Dendritic cell treated with granulocyte-macrophage colony-stimulating factor and Interleukin-4, amounts not matched to agents 40 ng/mL and 50 ng/mL, for 4 days (primary cell): ENCODE measurements at regions not wholly inside any gene's neighbourhood (a gene's known extent, or its start where the extent isn't known, plus 50 kb on each side); places are given as distances from the start of the nearest gene placed in this dataset.

Experiments used
- H3K27ac Mint-ChIP-seq: one replicate; pipeline ENCODE4 v1.8.0; 2022; ENCODE audit warnings: mild to moderate bottlenecking, mixed read lengths
- H3K27me3 Mint-ChIP-seq: one replicate; pipeline ENCODE4 v1.8.0; 2022; ENCODE audit warnings: mild to moderate bottlenecking, mixed read lengths
- H3K36me3 Mint-ChIP-seq: one replicate; pipeline ENCODE4 v1.8.0; 2022; ENCODE audit warnings: low read depth, mixed read lengths
- H3K4me1 Mint-ChIP-seq: one replicate; pipeline ENCODE4 v1.8.0; 2022; ENCODE audit warnings: low read depth, mixed read lengths
- H3K4me3 Mint-ChIP-seq: one replicate; pipeline ENCODE4 v1.8.0; 2022; ENCODE audit warnings: mild to moderate bottlenecking, moderate library complexity, mixed read lengths
- H3K9me3 Mint-ChIP-seq: one replicate; pipeline ENCODE4 v1.8.0; 2022; ENCODE audit warnings: mixed read lengths
- intact Hi-C: fragments of 100-400 bp; cut with micrococcal nuclease; formaldehyde crosslinking; loops from one replicate; pipeline ENCODE4 v1.15.0; 2022

DNA sequence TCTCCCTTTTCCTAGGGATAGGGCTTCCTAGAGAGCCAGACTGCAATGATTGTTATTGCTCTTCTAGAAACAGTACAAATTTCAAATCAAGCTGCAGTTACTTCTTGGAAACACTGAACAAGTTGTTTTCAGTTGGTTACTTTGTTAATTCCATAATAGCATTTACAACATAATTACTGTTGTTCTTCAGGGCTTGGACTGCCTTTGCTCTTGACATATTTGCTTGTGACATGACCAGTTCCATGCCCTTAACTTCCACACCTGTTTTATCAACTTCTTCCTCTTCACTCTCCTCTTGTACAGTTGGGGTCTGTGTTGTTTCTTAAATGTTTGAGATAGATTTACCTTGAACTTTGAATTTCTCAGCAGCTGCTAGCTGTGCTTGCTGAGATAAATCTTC is 104.4 kb downstream of the SEC23IP start:
- H3K27me3 Mint-ChIP-seq, result peaks cover 7% of the 10 kb centered on the region
- peaks cover 18% of the 10 kb centered on the region for H3K9me3 Mint-ChIP-seq
- intact Hi-C loops, result no loop called here
- no peak overlapping the region for H3K27ac Mint-ChIP-seq
- H3K4me3 Mint-ChIP-seq, result no peak overlapping the region
- H3K36me3 Mint-ChIP-seq, result no peaks in the 10 kb centered on the region
- no peaks in the 10 kb centered on the region for H3K4me1 Mint-ChIP-seq

- Mint-ChIP-seq H3K27ac (no peak overlapping the region), H3K4me1 (no peaks in the 10 kb centered on the region), H3K27me3 (peaks cover 6% of the 10 kb centered on the region), H3K9me3 (peaks cover 18% of the 10 kb centered on the region), H3K4me3 (no peak overlapping the region), H3K36me3 (no peaks in the 10 kb centered on the region)
- intact Hi-C loops, result no loop called here
Observed at GRCh38 chr10:119997429-119997828, 104.9 kb downstream of the SEC23IP start.

DNA sequence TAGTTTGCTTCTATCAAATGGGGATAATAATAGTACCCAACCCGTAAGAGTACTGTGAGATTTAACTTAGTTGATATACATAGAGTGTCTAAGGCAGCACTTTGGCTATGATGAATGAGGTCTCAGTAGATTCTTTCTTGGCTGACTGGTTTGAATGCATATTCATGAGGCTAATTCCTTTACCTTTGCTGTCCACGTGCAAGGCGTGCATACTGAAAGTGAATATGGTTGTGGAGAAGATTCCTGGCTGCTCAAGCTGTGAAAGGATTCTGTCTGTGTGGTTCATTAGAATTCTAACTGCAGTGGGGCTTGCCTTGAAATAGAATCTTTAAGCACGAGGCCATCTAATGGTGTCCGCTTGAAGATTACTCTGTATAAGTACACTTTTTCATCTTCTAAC is 110.3 kb downstream of the SEC23IP start:
- Mint-ChIP-seq H3K4me1 (no peaks in the 10 kb centered on the region), H3K27ac (no peak overlapping the region), H3K9me3 (no peaks in the 10 kb centered on the region), H3K36me3 (no peaks in the 10 kb centered on the region), H3K27me3 (peaks cover 5% of the 10 kb centered on the region), H3K4me3 (no peak overlapping the region)
- intact Hi-C loops, result no loop called here

GRCh38 chr10:120005207-120006201 is 113.0 kb downstream of the SEC23IP start:
- H3K9me3 Mint-ChIP-seq, result no peaks in the 10 kb centered on the region
- intact Hi-C loops, result no loop called here
- no peak overlapping the region for H3K27ac Mint-ChIP-seq
- H3K27me3 Mint-ChIP-seq, result peaks cover 10% of the 10 kb centered on the region
- no peak overlapping the region for H3K4me3 Mint-ChIP-seq
- H3K36me3 Mint-ChIP-seq, result no peaks in the 10 kb centered on the region
- H3K4me1 Mint-ChIP-seq, result no peaks in the 10 kb centered on the region

DNA sequence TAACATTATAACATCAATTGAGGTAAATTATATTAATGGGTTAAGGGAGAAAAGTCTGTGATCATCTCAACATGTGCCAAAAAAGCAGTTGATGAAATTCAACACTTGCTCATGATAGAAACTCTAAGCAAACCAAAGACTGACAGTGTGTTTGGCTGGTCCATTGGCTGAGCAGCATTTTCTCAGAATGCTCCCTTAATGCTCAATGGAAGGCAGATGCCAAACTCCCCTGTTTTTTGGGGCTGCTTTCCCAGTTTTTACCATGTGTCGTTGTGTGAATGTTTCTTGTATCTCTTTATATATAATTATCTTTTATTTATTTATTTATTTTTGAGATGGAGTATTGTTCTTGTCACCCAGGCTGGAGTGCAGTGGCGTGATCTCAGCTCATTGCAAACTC is 114.7 kb downstream of the SEC23IP start:
- Mint-ChIP-seq H3K4me1 (no peaks in the 10 kb centered on the region), H3K9me3 (no peaks in the 10 kb centered on the region), H3K27me3 (peaks cover 26% of the 10 kb centered on the region), H3K36me3 (no peaks in the 10 kb centered on the region), H3K27ac (no peak overlapping the region), H3K4me3 (no peak overlapping the region)
- intact Hi-C loops, result no loop called here

- H3K4me3 Mint-ChIP-seq, result no peak overlapping the region
- no peaks in the 10 kb centered on the region for H3K4me1 Mint-ChIP-seq
- no peaks in the 10 kb centered on the region for H3K9me3 Mint-ChIP-seq
- no peak overlapping the region for H3K27ac Mint-ChIP-seq
- intact Hi-C loops, result no loop called here
- no peaks in the 10 kb centered on the region for H3K36me3 Mint-ChIP-seq
- peaks cover 29% of the 10 kb centered on the region for H3K27me3 Mint-ChIP-seq
Observed at GRCh38 chr10:120011359-120012130, 119.0 kb downstream of the SEC23IP start.

DNA sequence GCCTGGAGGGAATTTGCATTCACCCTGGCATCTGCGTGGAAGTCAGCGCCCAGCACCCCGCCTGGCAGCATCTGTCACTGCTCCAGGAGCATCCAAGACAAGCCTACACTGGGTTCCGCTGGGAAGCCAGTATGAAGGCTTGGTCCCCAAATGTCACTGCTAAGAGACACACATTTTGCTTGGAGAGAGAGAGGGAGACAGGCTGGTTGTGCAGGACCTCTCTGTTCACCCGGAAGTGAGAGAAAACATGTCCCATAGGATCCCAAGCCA is 119.5 kb downstream of the SEC23IP start:
- intact Hi-C loops, result no loop called here
- H3K36me3 Mint-ChIP-seq, result no peaks in the 10 kb centered on the region
- no peak overlapping the region for H3K4me3 Mint-ChIP-seq
- no peaks in the 10 kb centered on the region for H3K9me3 Mint-ChIP-seq
- H3K27me3 Mint-ChIP-seq, result peaks cover 31% of the 10 kb centered on the region
- H3K27ac Mint-ChIP-seq, result no peak overlapping the region
- H3K4me1 Mint-ChIP-seq, result no peaks in the 10 kb centered on the region

DNA sequence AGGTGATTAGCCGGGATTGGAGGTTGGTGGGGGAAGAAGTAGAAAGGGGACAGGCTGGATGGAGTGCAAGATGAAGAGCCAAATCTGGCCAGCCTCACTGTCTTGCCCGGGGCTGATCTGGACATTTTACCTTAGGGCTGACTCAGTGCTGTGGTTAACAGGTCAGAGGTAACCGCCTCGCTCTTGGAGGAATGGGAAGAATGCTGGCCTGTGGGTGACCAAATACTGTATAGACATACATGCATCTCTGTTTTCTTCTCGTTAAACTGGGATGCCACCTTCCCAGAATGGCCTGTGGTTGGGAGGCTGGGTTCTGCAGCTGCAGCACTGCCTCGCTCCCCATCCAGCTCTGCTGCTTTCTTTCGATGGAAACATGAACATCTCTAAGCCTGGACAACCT is 120.0 kb downstream of the SEC23IP start:
- H3K4me3 Mint-ChIP-seq, result no peak overlapping the region
- no peaks in the 10 kb centered on the region for H3K36me3 Mint-ChIP-seq
- no peak overlapping the region for H3K27ac Mint-ChIP-seq
- no peaks in the 10 kb centered on the region for H3K9me3 Mint-ChIP-seq
- H3K27me3 Mint-ChIP-seq, result peaks cover 31% of the 10 kb centered on the region
- intact Hi-C loops, result no loop called here
- no peaks in the 10 kb centered on the region for H3K4me1 Mint-ChIP-seq

DNA sequence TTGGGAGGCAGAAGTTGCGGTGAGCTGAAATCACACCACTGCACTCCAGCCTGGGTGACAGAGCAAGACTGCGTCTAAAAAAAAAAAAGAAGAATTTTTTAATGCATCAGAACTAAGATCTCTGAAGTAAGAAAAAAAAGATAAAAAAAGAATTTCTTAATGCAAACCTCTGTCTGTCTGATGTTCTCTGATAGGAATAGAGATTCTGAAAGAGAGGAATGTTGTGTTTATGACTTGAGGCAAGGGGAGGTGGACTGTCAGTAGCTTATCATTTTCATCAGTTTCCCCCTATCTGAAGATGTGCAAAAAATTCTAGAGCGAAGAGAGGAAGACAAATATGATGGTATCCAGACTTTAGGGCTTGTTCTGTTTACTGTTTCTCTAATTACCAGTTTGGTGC is 121.5 kb downstream of the SEC23IP start:
- no peaks in the 10 kb centered on the region for H3K4me1 Mint-ChIP-seq
- peaks cover 31% of the 10 kb centered on the region for H3K27me3 Mint-ChIP-seq
- no peak overlapping the region for H3K4me3 Mint-ChIP-seq
- H3K36me3 Mint-ChIP-seq, result no peaks in the 10 kb centered on the region
- no peaks in the 10 kb centered on the region for H3K9me3 Mint-ChIP-seq
- no peak overlapping the region for H3K27ac Mint-ChIP-seq
- intact Hi-C loops, result no loop called here

GRCh38 chr10:120015064-120015463 is 122.5 kb downstream of the SEC23IP start:
- Mint-ChIP-seq H3K27ac (no peak overlapping the region), H3K36me3 (no peaks in the 10 kb centered on the region), H3K27me3 (peaks cover 26% of the 10 kb centered on the region), H3K4me1 (no peaks in the 10 kb centered on the region), H3K4me3 (no peak overlapping the region), H3K9me3 (no peaks in the 10 kb centered on the region)
- intact Hi-C loops, result no loop called here

- Mint-ChIP-seq H3K9me3 (no peaks in the 10 kb centered on the region), H3K4me1 (no peaks in the 10 kb centered on the region), H3K27me3 (peaks cover 13% of the 10 kb centered on the region), H3K4me3 (no peak overlapping the region), H3K36me3 (no peaks in the 10 kb centered on the region), H3K27ac (no peak overlapping the region)
- intact Hi-C loops, result no loop called here
Observed at GRCh38 chr10:120016906-120017305, 124.4 kb downstream of the SEC23IP start.

GRCh38 chr10:120017733-120018417 is 125.3 kb downstream of the SEC23IP start:
- Mint-ChIP-seq H3K36me3 (no peaks in the 10 kb centered on the region), H3K27me3 (peaks cover 7% of the 10 kb centered on the region), H3K27ac (no peak overlapping the region), H3K9me3 (no peaks in the 10 kb centered on the region), H3K4me1 (no peaks in the 10 kb centered on the region), H3K4me3 (no peak overlapping the region)
- intact Hi-C loops, result no loop called here

- Mint-ChIP-seq H3K4me1 (no peaks in the 10 kb centered on the region), H3K27ac (no peak overlapping the region), H3K9me3 (no peaks in the 10 kb centered on the region), H3K4me3 (no peak overlapping the region), H3K36me3 (no peaks in the 10 kb centered on the region), H3K27me3 (peaks cover 7% of the 10 kb centered on the region)
- intact Hi-C loops, result no loop called here
Observed at GRCh38 chr10:120018695-120019094, 126.2 kb downstream of the SEC23IP start.

DNA sequence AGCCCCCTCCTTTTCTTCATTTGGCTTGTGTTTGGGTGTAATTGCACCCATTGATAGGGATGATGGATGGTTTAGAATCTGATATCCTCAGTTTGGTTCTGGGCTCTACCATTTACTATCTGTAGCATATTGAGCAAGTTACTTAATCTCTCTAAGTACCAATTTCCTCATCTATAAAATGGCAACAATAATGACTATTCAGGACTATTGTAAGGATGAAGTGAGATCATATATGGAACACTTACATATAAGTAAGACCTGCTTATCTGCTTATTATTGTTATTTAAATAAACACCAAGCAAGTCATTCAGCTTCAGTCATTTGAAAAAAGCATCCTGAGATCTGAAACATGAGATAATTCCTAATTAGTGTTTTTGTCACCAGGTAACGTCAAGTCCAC is 127.0 kb downstream of the SEC23IP start:
- H3K4me1 Mint-ChIP-seq, result no peaks in the 10 kb centered on the region
- intact Hi-C loops, result no loop called here
- H3K4me3 Mint-ChIP-seq, result no peak overlapping the region
- H3K36me3 Mint-ChIP-seq, result no peaks in the 10 kb centered on the region
- H3K27ac Mint-ChIP-seq, result no peak overlapping the region
- no peaks in the 10 kb centered on the region for H3K9me3 Mint-ChIP-seq
- H3K27me3 Mint-ChIP-seq, result peaks cover 7% of the 10 kb centered on the region
